Activated naive CD4-positive, alpha-beta T cell treated with anti-CD3 and anti-CD28 coated beads for 36 hours (primary cell): ENCODE measurements at regions not wholly inside any gene's neighbourhood (a gene's known extent, or its start where the extent isn't known, plus 50 kb on each side); places are given as distances from the start of the nearest gene placed in this dataset.

Experiments
- CTCF ChIA-PET: fragments of 350-600 bp; sonication (Branson Sonifier 250); formaldehyde crosslinking; loops from one replicate; lab custom pipeline; 2021; ENCODE audit warnings: antibody characterized with exemption; lab: Charles Lee
- DNase-seq: peaks from one replicate; pipeline ENCODE4 v3.0.0-alpha.2; 2020
- H3K27ac Mint-ChIP-seq: one replicate; pipeline ENCODE4 v1.8.0; 2021; ENCODE audit warnings: mild to moderate bottlenecking, mixed read lengths
- H3K27me3 Mint-ChIP-seq: one replicate; pipeline ENCODE4 v1.8.0; 2021; ENCODE audit warnings: low read depth, mixed read lengths
- H3K36me3 Mint-ChIP-seq: one replicate; pipeline ENCODE4 v1.8.0; 2021; ENCODE audit warnings: low read depth, mixed read lengths
- H3K4me1 Mint-ChIP-seq: one replicate; pipeline ENCODE4 v1.8.0; 2021; ENCODE audit warnings: low read depth, mixed read lengths
- H3K4me3 Mint-ChIP-seq: one replicate; pipeline ENCODE4 v1.8.0; 2021; ENCODE audit warnings: mild to moderate bottlenecking, moderate library complexity, mixed read lengths
- H3K9me3 Mint-ChIP-seq: one replicate; pipeline ENCODE4 v1.8.0; 2021; ENCODE audit warnings: mixed read lengths
- intact Hi-C: fragments of 100-400 bp; cut with micrococcal nuclease; formaldehyde crosslinking; loops from one replicate; pipeline ENCODE4 v1.15.1; 2023

DNA sequence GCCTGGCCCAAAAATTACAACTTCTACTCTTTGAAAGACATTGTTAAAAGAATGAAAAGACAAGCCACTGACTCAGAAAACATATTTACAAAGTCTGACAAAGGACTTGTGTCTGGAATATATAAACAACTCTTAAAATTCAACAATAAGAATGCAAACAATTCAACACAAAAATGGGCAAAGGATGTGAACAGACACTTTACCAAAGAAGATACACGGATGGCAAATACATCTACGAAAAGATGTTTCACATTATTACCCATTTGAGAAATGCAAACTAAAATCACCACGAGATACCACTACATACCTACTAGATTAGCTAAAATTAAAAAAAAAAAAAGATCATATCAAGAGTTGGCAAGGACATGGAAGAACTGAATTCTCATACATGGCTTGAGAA, 80.8 kb upstream of the METRNL start:
- Mint-ChIP-seq H3K4me3 (no peak overlapping the region), H3K27me3 (no peaks in the 10 kb centered on the region), H3K27ac (no peak overlapping the region), H3K9me3 (peaks cover 9% of the 10 kb centered on the region), H3K4me1 (no peaks in the 10 kb centered on the region), H3K36me3 (peaks cover 26% of the 10 kb centered on the region)
- CTCF ChIA-PET, result no interaction called here
- DNase-seq, result no peak
- intact Hi-C loops, result no loop called here

DNA sequence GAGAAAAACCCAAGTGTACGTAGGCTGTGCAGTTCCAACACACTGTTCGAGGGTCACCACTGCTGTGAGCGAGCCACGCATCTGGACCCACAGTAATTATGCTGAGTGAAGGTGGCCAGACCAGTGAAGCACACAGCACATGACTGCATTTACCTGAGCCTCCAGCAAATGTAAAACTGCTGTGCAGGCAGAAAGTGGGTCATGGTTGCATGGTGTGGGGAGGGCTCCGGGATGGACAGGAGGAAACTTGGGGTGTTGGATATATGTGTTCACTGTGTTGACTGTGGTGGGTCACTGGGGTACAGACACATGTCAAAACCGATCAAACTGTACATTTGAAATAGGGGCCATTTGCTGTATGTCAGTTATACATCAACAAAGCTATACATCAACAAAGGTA, 78.7 kb upstream of the METRNL start:
- Mint-ChIP-seq H3K4me1 (no peaks in the 10 kb centered on the region), H3K27ac (no peak overlapping the region), H3K9me3 (peaks cover 7% of the 10 kb centered on the region), H3K27me3 (no peaks in the 10 kb centered on the region), H3K4me3 (no peak overlapping the region), H3K36me3 (peaks cover 25% of the 10 kb centered on the region)
- intact Hi-C loops, result no loop called here
- DNase-seq, result no peak
- CTCF ChIA-PET, result no interaction called here

DNA sequence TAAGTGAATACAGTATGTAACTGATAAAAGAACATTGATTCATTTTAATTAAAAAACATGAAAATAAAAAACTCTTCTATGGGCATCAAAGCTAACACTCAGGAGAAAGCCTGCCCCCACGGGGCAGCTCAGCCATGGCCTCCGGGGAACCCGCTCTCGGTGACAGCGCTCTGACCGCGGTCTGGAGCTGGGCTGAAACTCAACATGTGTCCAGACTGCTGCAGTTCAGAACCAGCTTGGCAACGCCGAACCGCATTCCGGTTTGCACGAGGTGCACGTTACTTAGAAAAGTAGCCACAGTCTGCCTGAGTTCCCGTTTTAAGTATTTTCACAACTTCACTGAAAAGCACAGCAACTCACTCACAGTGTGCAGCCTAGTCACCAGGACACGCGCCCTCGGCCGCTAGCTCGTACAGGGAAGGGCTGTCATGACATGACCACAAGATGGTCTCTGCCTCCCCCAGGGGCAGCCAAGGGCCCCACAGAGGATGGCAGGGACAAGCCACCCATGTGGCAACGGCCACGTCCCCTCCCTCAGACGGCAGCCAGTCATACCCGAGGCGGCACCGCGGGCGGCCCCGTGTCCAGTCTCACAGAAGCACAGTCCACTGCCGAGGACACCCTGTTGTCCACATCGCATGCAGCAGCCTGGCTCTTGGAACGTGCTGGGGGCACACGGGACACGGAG, 77.1 kb upstream of the METRNL start:
- no peak overlapping the region for H3K4me3 Mint-ChIP-seq
- H3K36me3 Mint-ChIP-seq, result peaks cover 26% of the 10 kb centered on the region
- CTCF ChIA-PET, result no interaction called here
- no peak overlapping the region for H3K27ac Mint-ChIP-seq
- H3K9me3 Mint-ChIP-seq, result peaks cover 7% of the 10 kb centered on the region
- no peaks in the 10 kb centered on the region for H3K27me3 Mint-ChIP-seq
- DNase-seq, result no peak
- intact Hi-C loops, result no loop called here
- no peaks in the 10 kb centered on the region for H3K4me1 Mint-ChIP-seq

DNA sequence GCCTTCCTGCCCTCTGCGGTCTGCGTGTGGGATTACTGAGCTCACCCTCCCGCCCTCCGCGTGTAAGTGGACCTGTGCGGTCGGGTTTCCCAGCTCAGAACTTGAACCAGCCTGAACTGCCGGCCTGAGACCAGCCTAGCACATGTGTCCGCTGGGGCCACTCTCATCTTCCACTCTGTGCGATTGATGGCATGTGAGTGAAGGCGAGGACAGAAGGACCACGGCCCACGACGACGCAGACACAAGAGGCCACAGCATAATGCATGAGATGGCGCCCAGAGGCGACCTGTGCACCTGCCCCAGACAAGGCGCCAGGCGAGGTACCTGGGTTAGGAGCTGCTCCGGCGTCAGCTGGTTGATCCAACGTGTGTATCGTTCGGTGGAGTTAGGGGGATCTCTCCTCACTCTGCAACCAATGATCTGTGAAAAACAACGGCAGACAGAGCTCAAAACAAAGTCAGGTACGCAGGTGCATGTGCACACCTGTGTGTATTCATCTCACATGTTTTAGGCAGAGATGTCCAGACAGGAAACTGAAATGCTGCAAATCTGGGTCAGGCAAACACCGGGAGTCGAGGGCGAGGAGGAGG, 74.5 kb upstream of the METRNL start:
- CTCF ChIA-PET, result no interaction called here
- intact Hi-C loops, result no loop called here
- H3K27me3 Mint-ChIP-seq, result no peaks in the 10 kb centered on the region
- no peak for DNase-seq
- H3K4me3 Mint-ChIP-seq, result no peak overlapping the region
- H3K9me3 Mint-ChIP-seq, result no peaks in the 10 kb centered on the region
- no peaks in the 10 kb centered on the region for H3K4me1 Mint-ChIP-seq
- peaks cover 19% of the 10 kb centered on the region for H3K36me3 Mint-ChIP-seq
- H3K27ac Mint-ChIP-seq, result no peak overlapping the region

DNA sequence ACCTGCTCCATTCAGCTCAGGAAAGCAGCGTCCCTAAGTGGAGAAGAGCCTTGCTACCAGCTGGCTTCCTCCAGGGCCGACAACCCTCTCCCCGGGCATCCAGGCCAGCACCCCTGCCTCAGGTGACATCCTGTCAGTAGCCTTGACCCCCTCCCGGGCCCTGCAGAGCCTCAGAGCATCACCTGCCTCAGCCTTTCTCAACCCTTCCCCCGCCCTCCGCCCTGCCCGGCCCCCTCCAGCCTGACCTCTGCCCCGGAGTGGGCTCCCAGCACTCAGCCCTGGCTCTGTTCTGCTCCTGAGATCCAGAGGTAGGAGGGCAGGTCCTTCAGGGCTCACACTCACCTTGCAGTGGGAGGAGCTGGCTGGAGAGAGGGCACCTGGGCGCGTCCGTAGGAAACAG, 73.8 kb upstream of the METRNL start:
- no peaks in the 10 kb centered on the region for H3K27me3 Mint-ChIP-seq
- H3K27ac Mint-ChIP-seq, result no peak overlapping the region
- CTCF ChIA-PET, result no interaction called here
- peaks cover 16% of the 10 kb centered on the region for H3K36me3 Mint-ChIP-seq
- no peak overlapping the region for H3K4me3 Mint-ChIP-seq
- H3K4me1 Mint-ChIP-seq, result no peaks in the 10 kb centered on the region
- H3K9me3 Mint-ChIP-seq, result no peaks in the 10 kb centered on the region
- intact Hi-C loops, result no loop called here
- no peak for DNase-seq

DNA sequence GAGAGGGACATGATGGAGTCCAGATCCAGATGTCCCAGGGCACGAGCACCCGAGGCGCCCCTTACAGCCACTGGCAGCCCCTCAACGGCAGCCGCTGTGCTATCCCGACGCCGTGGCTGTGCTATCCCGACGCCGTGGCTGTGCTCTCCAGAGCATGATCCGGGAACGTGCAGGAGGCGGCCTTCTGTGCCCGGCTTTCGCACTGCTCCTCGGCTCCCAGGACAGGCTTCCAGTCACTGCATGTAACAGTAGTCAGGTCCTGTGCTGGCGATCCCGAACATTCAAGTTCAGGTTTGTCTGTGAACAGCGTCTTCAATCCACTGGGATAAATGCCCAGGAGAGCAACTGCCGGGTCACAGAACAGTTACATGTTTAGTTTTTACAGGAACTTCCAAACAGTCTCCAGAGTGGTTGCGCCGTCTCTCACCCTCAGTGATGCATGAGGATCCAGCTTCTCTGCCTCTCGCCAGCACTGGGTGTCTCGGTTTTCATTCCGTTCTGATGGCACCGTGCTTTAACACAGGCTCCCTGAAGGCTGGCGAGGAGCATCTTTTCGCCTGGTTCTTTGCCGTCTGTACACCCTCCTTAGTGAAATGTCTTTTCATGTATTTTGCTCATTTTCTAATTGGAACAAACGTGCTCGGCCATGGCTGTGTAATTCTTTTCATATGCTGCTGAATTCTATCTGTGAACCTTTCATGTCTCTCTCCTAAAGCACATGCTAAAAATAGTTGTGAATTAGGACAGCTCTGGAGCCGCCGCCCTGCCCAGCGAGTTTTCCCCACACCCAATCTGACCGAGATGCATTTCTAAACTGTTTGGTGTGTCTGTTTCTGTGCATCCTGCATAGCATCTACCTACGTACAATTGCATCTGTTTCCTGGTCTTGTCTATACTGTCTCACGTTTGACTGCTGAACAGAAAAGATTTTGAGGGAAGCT, 72.6 kb upstream of the METRNL start:
- intact Hi-C loops, result no loop called here
- no peak for DNase-seq
- peaks cover 10% of the 10 kb centered on the region for H3K36me3 Mint-ChIP-seq
- H3K27ac Mint-ChIP-seq, result no peak overlapping the region
- H3K4me1 Mint-ChIP-seq, result no peaks in the 10 kb centered on the region
- H3K9me3 Mint-ChIP-seq, result no peaks in the 10 kb centered on the region
- no peak overlapping the region for H3K4me3 Mint-ChIP-seq
- CTCF ChIA-PET, result no interaction called here
- H3K27me3 Mint-ChIP-seq, result no peaks in the 10 kb centered on the region

DNA sequence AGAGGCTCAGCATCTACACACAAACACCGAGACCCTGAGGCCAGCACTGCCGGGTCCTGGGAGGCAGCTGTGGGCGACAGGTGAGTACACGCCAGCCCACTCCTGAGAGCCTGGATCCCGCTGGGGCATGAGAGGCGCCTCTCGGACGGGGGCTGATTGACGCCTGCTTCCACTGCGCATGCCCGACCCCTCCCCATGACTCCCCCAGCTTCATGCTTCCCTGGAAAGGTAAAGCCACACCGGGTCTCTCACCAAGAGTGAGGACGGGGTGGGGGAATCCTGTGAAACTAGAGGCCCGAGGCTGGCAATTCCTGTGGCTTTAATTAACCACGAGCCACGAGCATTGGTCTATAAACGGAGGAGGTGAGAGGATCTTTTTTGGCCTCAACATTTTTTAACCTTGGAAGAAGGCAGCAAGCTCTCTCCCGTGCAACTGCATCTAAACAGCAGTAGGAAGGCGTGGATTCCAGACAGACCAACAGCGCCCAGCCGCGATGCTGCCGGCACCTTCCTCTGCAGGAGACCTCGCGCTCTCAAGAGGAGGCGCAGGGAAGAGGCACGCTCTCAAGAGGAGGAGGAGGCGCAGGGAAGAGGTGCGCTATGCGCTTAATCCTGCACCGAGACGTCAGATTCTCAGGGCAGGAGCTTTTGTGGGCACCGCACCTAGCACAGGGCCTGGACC, 71.8 kb upstream of the METRNL start:
- intact Hi-C loops, result no loop called here
- CTCF ChIA-PET, result no interaction called here
- H3K27ac Mint-ChIP-seq, result no peak overlapping the region

DNA sequence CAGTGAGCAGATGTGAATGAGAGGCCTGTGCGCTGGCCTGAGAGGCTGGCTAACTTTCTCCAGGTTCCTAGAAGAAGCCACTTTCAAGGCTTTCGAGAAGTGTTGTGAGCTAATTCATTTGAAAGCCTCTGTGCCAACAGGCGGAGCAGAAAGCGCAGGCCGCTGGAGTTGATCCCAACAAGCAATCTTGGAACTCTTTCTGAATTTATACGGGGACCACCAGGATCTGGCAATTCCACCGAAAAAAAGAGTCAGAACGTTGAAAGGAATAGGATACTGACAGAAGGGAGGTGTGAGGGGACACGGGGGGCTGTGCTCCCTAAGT, 71.3 kb upstream of the METRNL start:
- CTCF ChIA-PET, result no interaction called here
- H3K4me1 Mint-ChIP-seq, result no peaks in the 10 kb centered on the region
- no peaks in the 10 kb centered on the region for H3K27me3 Mint-ChIP-seq

More for the DNA sequence above, 71.8 kb upstream of the METRNL start:
- no peak for DNase-seq
- Mint-ChIP-seq H3K27me3 (no peaks in the 10 kb centered on the region), H3K4me1 (no peaks in the 10 kb centered on the region), H3K9me3 (no peaks in the 10 kb centered on the region), H3K4me3 (no peak overlapping the region), H3K36me3 (peaks cover 6% of the 10 kb centered on the region)

DNA sequence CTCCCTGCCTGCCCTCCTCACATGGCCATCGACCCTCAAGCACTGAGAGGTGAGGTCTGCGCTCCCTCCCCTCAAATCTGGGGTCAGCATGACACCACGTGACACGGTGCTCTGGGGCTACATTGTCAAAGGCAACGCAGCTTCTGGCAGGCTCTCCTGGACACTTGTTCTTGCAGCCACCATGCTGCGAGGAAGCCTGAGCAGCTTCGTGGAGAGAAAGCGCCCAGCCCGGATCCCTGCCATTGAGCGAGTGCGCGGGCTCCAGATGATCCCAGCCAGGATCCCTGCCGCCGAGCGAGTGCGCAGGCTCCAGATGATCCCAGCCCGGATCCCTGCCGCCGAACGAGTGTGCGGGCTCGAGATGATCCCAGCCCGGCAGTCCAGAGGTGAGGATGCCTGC, 70.9 kb upstream of the METRNL start:
- no peak overlapping the region for H3K27ac Mint-ChIP-seq
- no peaks in the 10 kb centered on the region for H3K4me1 Mint-ChIP-seq
- H3K36me3 Mint-ChIP-seq, result peaks cover 6% of the 10 kb centered on the region
- no peak for DNase-seq
- H3K4me3 Mint-ChIP-seq, result no peak overlapping the region
- intact Hi-C loops, result no loop called here
- CTCF ChIA-PET, result no interaction called here
- H3K9me3 Mint-ChIP-seq, result no peaks in the 10 kb centered on the region
- H3K27me3 Mint-ChIP-seq, result no peaks in the 10 kb centered on the region

More for the DNA sequence above, 71.3 kb upstream of the METRNL start:
- intact Hi-C loops, result no loop called here
- Mint-ChIP-seq H3K9me3 (no peaks in the 10 kb centered on the region), H3K27ac (no peak overlapping the region), H3K4me3 (no peak overlapping the region), H3K36me3 (peaks cover 6% of the 10 kb centered on the region)
- no peak for DNase-seq

DNA sequence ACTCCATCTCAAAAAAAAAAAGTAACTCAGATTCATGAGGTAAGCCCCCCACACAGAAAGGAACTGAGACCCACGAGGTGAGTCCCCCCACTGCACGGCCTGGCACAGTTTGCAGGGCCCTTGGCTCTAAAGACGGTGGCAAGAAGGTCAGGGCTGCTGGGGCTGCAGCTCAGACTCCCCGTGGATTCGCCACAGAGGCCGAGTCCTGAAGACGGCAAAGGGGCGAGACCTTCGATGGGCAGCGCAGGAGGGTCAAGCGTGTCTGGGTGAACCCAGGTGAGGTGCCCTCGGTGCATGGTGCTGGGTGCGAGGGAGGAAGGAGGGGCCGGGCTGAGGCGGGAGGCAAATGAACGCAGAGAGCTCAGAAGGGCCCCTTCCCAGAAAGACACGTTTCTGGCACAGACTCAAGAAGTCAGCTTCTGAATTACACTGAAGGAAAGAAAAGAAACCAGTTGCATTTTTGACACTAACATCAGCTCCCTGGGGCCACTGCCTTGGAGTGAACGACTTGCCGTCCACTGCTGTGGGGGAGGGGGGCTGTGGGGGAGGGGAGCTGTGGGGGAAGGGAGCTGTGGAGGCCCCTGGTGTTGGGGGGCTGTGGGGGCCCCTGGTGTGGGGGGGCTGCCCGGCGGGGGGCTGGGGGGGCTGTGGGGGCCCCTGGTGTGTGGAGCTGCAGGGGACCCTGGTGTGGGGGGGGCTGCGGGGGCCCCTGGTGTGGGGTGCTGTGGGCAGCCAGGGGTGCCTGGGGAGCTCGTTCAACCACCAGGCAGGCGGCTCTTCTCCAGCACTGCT, 69.8 kb upstream of the METRNL start:
- Mint-ChIP-seq H3K27ac (no peak overlapping the region), H3K4me3 (no peak overlapping the region), H3K36me3 (peaks cover 6% of the 10 kb centered on the region), H3K27me3 (no peaks in the 10 kb centered on the region), H3K9me3 (no peaks in the 10 kb centered on the region), H3K4me1 (no peaks in the 10 kb centered on the region)
- CTCF ChIA-PET, result no interaction called here
- DNase-seq, result no peak
- intact Hi-C loops, result no loop called here

DNA sequence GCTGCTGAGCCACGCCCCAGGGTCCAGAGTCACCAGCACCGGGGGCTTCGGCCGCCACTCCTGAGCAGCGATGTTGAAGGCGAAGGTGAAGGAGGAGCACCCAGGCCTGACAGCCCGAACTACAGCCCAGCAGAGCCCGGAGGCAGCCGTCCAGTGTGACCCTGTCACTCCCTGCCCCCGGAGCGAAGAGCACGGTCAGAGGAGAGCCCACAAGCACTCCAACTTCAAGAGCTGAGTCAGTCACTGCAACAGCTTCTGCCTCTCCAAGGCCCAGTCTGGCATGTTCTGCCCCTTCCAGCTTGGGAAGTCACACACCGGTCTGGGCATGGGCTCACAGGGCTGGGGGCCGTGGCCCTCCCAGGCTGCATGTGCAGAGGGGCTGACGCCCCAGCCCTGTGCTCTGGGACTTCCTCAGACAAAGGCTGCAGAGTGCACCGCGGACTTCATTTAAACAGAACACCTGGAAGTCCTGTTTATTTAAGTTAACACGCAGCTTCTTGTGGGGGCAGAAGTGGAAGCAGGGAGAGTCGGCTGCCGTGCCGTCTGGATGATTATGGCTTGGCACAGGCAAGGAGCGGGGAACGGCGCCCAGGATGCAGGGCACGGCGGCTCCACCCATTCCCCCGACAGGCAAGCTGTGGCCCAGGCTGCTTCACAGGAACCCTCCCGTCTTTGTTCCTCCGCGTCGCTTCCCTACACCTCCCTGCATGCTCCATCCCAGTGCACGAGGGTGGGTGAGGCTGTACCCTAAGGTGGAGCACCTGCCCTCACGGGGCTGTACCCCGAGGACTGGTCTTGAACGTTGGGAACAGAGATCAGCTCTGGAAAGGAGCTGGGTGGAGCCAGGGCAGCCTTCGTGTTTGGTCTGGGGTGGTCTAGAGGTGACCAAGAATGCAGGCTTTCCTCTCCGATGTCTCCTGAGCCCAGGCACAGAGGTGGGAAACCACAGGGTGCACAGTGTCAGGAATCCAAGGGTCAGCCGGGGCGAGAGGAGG, 68.9 kb upstream of the METRNL start:
- CTCF ChIA-PET, result no interaction called here
- intact Hi-C loops, result no loop called here
- H3K4me3 Mint-ChIP-seq, result no peak overlapping the region

More for the DNA sequence above, 68.9 kb upstream of the METRNL start:
- peaks cover 2% of the 10 kb centered on the region for H3K36me3 Mint-ChIP-seq
- DNase-seq, result no peak
- H3K27ac Mint-ChIP-seq, result no peak overlapping the region
- no peaks in the 10 kb centered on the region for H3K9me3 Mint-ChIP-seq
- no peaks in the 10 kb centered on the region for H3K4me1 Mint-ChIP-seq
- no peaks in the 10 kb centered on the region for H3K27me3 Mint-ChIP-seq
